ENCODE measurements at regions not wholly inside any gene's neighbourhood (a gene's known extent, or its start where the extent isn't known, plus 50 kb on each side); places are given as distances from the start of the nearest gene placed in this dataset.

DNA sequence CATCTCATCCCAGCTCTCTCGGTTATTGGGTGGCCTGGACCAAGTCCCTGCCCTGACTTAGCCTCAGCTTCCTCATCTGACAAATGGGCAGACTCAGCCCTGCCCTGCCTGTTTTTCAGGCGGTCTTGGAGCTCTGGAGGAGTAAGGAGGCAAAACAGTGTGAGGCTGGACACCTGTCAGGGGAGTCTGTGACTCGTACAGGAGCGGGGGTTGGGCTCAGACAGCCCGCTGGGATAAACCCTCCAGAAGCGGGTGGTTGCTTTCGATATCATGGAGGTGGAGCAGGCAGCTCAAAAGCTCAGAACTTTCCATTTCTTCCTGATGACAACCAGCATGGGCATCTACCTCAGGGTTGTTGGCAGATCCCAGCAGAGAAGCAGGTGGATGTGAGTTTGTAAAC is 72.9 kb upstream of the GGTA1 start:
- no peak for DNase-seq

DNA sequence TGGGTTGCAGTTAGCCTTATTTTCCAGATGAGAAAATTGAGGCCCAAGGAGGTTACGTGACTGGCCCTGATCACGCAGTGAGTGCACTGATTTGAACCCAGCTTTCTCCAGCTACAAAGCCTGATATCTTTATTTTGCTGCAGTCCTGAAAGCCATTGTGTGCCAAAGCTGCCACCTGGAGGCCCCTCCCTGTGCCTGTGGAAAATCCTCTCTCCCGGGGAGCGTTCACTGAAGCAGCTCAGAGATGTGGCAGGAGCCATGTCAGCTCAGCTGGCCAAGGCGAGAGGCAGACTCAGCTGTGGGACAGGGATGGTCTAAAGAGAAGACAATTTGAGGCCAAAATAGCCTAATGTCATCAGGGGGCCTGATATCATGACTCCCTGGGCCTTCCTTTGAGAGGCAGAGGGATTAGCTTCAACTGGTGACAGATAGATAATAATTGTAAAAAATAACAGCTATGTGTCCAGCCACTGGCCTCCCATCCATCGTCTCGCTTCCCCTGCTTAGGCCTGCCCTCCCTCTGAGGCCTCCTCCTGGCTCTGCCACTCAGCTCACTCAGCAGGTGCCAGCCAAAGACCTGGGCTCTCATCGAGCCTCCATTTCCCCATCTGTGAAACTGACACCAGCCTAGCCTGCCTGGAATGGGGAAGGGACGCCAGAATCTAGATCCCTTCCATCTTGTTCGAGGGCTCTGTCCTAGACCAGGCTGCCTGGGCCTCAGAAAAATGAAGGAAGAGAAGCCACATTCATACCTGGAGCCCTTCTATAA is 74.3 kb upstream of the GGTA1 start:
- DNase-seq, result no peak

DNA sequence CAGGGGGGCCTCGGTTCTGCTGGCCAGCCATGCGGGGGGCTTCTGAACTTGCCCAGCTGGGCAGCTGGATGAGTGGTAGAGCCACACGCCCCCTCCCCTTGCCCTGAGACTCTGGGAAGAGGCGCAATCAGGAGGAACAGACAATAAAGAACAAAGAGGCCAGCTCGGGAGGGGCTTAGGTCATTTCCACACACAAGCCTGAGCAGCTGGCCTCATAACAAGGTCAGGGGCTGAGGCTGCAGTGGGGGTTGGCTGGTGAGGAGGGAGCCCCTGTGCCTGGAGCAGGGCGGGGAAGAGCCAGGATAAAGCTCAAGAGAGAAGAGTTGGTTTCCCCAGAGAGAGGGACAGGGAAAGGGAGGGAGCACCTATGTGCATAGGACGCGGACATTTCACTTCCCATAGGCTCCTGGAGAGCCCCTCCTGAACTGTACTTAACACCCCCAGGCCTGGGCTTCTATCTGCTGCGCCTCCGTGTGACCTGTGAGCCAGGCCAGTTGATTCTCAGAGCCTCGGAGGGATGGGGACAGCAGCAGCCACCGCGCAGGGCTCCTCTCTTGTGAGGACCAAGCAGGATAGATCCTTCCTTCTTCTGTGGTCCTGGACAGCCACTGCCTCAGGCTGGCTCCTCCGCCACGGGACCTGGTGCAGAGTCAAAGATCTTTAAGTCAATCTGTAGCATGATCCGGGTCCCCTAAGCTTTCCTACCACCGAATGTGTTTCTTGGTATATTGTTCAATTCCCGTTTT is 75.3 kb upstream of the GGTA1 start:
- no peak for DNase-seq

DNA sequence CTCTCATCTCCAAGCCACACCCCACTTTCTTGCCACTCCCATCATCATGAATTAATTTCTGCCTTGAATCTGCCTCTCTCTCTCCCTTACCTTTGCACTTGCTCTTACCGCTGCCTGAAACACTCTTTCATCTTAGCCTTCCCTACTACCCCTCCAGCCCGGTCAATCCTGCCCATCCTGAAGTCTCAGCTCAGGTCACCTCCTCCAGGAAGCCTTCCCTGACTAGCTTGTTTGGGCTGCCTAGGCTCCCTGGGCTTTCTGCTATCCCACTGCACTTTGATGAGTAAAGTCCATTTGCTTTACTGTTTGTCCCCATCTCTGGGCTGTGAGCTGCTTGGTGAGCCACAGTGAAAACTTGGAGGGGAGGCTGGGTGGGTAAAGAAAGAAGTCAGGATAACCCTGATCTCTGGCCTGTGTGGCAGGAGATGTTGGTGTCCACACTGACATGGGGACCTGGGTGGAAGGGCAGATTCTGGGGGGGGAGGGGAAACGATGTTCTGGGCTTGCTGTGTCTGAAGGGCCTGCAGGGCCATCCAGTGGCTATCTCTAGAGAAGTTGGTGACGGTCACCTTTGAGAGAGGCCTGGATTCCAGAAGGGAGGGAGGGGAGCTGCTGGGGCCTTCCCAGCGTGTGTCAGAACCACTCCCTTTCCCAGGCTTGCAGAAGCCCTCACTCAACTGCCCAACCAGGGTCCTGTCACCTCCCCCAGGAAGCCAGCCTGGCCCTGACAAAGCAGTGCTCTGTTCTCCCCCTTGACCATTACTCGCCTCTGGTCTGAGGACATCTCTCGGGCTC is 75.0 kb upstream of the DAB2IP start:
- DNase-seq, result no peak

DNA sequence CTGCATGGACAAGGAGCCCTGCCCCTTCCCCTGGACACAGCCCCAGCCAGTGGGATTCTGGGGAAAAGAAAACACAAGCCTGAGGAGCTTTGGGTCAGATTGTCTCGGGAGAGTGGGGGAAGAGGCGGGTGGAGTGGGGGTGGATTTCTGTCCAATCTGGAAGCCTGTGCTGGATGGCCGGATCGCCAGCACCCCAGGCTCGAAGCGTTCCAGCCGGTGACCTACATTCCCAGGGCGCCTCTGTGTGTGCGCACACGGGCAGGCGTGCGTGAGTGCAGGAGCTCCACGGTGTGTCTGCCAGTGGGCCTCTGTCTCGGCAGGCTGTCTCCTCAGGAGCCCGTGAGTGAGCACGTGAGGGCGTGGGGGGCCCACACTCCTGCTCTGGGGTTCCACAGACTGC is 74.3 kb upstream of the DAB2IP start:
- no peak for DNase-seq

DNA sequence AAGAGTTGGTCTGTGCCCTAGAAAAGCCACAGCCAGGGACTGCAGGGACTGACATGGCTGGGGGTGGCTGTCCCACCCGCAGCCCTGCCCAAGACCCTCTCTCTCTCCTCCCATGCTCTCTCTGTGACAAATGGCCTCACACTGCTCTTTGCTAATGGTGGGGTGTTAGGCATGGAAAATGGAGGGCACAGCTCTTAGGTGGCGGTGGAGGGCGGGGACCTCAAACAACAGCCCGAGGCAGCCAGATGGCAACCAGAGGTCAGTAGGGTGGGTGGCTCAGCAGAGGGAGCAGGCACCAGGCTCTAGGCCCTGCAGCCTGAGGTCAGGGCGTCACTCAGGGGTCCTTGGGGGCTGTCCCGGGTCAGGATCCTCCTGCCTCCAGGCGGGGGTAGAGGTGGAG is 73.9 kb upstream of the DAB2IP start:
- no peak for DNase-seq

DNA sequence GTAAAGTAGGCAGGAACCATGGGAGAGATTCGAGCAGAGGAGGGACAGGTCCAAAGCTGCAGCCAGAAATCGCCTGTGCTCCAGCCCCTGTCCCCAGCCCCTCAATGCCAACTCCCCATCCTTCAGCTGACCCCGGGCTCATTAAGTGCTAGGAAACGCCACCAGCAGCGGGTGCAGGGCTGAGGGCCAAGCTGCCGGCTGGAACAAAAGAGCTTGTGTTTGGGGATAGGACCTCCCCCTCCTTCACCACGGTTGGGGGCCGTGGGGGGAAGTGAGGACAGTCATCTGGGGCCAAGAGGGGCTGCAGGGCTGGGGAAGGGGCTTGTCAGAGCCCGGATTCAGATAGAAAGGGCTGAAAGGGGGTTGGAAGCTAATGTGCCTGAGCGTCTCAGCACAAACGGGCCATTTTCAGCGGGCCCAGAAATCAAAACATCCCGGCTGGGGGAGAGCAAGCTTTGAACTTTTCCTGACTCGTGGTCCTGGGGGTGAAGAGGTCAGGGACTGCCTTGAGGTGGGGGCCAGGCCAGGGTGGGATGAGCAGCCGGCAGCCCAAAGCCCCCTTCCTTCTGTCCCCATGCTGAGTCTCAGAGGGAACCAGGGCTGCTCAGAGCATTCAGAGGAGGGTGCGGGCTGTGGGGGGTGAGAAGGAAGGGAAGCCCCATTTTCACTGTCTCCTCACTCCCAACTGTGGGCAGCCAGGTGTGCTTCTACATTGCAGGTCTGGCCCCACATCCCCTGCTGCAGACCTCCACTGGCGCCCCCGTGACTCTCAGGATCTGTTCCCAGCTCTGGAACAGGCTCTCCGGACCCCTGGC is 69.4 kb upstream of the DAB2IP start:
- DNase-seq, result no peak

DNA sequence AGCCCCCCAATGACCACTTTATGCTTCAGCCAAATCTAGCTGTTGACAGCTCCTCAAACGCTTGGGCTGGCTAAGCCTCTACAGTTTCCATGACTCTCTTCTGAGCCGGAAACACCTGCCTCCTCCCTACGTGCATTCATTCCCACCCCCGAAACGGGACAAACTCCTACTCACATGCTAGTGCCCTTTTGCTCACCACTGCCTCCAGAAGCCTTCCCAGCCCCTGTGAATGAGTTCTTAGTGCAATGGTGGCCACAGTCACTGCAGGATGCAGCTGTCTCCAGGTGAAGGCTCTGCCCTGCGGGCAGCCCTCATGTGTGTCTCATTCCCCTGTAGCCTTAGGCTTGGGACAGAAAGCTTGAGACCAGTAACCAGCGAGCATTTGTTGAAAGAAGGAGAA is 68.8 kb upstream of the DAB2IP start:
- no peak for DNase-seq

DNA sequence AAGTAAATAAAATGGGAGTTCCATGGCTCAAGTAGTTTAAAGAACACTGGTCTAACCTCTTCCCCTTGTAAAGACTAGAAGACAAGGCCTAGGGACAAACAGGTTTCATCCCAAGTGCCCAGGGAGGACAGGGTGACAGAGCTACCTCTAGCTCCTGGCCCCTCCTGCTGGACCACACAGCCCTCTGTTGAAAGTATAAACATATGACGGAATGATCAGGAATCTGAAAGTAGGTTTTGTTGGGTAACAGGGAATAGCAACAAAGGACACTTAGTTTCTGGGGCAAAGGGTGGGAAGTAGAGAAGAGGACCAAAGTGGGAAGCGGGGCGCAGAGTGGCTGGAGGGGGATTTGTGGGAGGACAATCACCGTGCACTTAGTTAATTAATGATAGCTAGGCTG is 67.0 kb upstream of the DAB2IP start:
- no peak for DNase-seq

DNA sequence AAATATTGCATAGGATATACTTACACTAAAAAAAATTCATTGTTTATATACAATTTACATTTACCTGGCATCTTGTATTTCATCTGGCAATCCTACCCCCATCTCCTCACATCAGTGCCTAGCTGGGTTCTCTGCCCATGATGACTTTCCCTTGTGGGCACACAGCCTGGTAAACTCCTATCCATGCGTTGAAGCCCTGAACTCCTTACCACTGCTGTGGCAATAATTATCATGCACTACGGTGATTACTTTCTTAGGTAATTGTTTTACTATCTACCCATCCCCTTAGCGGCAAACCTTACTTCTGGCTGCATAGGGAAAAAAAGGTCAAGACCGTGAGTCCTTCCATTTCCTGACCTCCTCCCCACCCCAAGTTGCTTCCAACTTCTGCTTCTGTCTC is 63.6 kb upstream of the DAB2IP start:
- no peak for DNase-seq

DNA sequence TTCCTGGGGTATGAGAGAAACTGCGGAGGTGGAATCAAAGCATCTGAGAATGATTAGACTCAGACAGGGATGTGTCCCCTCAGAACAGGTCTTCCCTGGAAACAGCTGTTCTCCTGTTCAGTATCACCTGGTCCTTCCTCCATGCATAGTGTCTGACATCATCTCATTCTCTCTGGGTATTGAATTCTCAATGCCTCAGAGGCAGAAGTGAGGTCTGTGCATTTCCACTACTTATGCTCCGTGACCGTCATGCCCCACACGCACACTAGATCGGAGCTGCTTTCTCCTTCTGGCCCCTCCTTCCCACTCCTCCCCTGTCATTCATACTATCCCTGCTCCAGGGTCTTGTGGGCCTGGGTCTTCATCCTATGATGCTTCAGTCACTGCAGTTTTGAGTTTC is 61.4 kb upstream of the DAB2IP start:
- no peak for DNase-seq

DNA sequence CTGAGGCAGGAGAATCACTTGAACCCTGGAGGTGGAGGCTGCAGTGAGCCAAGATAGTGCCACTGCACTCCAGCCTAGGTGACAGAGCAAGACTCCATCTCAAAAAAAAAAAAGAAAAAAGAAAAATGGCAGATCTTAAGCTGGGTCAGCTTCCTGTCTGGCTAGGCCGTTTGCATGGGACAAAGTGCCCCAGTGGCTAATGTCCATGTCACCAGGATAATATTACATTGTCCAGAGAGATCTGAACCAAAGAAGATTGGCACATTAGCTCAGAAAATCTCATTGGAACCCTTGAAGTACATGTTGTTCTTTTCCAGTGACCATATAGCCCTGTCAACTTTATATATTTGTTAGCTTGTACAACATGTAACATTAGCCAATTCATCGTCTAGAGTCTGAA is 59.2 kb upstream of the DAB2IP start:
- no peak for DNase-seq

DNA sequence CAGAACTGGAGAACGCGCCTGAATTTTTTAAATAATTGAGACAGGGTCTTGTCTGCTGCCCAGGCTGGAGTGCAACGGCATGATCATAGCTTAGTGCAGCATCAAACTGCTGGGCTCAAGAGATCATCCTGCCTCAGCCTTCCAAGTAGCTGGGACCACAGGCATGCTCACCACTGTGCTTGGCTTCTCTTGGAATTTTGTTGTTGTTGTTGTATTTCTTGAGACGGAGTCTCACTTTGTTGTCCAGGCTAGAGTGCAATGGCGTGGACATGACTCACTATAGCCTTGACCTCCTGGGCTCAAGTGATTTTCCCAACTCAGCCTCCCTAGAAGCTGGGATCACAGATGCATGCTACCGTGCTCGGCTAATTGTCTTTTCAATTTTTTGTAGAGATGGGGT is 58.4 kb upstream of the DAB2IP start:
- no peak for DNase-seq

DNA sequence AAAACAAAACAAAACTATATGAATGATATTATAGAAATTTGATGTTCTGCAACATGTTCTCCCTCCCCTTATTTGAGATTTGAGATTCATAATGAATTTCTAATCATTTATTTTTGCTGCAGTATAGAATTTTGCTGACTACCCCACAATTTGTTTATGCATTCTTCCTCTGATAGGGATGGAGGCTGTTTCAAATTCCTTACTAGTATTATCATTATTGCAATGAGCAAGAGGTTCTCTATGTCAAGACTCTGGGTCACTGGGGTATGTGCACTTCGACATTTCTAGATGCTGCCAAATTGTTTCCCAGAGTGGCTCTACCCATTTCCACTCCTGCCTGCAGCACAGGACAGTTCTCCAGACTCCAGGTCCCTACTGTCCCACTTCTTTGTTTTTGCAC is 54.9 kb upstream of the DAB2IP start:
- peak; percentile 8 for DNase-seq

DNA sequence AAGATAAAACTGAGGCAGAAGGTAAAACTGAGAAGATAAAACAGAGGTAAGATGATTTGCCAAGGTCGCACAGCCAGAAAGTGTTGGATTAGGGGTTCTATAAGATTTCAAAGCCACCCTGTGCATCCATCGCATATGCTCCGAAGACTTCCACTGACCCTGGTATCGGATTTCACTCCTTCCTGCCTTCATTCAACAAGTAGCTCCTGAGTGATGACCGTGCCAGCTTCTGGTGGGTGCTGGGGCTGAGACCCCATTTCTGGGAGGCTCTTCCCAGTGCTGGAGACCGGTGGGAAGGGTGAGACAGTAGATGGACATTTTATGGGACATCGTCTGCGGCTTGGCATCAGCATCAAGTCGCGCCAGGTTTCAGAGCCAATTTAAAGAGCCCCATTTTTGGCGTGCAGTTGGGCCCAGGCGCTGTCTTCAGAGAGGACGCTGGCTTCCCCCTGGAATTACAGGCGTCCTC is 53.7 kb upstream of the DAB2IP start:
- DNase-seq, result no peak

DNA sequence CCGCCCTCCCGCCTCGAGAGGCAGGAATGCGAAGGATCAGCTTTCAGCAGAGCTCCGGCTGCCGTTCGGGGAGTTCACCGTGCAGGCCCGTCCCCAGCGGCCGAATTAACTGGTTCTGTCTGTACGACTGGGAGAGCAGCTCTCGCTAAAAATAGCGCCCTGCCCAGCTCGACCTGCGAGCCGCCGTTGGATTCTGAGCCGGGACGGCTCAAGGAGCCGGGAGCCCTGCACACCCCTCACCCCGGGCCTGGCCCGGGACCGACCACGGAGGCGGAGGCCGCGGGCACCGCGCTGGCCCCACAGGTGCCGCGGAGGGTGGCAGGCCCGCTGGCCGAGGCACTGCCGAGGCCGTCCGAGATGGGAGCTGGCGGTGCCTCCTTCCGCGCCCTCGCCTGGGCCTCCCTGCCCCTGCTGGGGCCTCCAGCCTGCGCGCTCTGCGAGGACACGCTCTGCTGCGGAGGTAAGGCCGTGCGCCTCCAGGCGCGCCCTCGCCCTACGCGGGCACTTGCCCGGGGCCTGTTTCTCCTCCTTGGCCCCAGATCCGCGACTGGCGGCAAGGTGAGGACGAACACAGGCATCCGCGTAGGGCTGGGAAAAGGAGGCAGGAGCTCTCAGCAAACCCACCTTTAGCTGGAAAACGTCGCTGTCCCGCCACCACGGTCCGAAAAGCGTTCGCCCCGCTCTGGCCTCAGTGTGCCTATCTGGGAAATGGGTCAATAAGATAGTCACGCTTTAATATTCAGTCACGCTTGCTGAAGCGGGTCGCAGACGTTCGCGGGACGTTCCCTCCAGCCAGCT is 53.1 kb upstream of the DAB2IP start:
- DNase-seq, result peak; percentile 84

DNA sequence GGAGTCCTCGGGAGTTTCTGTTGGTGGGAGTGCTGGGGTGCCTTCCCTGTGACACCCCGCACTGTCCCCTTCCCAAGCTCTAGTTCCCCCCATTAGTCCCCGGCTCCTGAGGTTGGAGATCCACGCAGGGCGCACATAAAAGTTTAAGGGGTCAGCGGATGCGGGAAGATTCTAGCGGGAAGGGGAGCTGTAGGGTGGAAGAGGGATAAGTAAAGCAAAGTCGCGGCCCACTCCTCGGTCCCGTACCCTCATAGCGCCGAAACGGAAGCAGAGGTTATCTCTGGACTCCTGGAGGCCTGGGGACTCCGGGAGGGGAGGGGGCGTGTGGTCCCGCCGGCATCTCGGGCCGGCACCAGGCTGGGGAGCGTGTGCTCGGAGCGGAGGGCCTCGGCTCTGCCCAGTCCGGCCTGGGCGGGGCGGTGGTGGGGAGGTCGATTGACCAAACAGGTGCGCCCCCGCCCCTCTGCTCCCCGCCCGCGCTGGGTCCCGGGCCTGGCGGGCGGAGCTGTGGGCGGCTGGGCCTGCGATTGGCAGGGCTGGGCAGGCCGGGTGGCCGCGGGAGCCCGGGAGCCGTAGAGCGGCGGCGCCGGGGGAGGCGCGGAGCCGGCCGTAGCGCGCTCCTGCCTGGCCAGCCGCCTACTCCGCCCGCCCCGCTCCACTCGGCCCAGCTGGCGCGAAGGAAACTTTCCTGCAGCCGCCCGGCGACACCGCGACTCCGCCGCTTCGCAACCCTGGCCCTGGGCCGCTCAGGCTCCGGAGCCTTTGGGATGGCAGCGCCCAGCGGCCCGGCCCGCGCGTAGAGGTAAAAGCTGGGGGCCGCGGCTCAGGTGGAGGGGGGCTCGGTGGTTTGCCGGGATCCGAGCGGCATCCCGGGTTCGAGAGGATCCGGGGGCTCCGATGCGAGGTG is 52.2 kb upstream of the DAB2IP start:
- DNase-seq, result peak; percentile 4

DNA sequence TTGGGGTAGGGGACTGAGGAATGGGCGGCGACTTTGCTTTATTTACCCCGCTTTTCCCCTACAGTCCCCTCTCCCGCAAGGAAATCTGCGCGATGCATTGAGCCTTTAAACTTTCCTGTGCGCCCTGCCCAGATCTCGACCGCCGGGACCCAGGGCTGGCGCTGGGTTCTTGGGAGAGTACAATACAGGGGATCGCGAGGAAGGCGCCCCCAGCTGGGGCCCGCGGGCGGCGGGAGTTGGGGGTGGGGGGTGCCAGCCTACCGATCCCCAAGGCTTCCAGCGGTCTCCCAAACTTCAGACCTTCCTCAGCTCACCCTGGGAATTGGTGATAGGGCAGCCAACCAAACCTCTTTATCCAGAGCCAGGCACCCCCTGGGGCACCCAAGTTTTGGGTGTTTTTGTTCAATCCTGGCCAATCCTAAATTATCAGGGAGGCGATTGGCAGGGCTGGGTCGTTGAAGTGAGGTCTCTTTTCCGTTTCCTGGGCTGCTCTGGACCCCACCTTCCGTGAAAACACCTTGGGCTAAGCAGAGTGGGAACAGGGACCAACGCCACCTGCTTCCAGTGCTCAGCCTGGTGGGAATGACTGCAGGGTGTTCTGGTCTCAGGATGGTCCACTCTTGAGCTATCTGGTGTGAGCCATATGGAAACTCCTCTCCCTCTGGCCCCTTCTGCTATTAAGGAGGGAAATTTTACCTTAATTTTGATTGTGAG is 51.4 kb upstream of the DAB2IP start:
- DNase-seq, result no peak

DNA sequence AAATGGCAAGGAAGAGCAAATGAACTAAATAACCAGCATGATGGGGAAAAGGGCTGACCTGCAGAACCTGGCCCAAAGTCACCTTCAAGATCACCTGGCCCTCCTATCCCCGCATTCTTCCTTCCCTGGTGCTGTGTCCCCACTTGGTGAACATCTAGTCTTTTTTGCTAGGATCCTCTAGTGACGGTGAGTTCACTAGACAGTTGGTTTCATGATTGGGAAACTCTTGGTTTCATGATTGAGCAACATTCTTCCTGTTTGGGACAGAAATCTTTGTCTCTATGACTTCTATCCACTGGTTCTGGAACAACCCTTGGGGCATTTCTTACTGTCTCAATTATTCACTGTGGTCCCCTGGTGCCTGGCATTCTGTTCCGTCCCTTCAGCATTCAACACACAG is 50.2 kb upstream of the DAB2IP start:
- DNase-seq, result no peak
